GM18909 (cell line): ENCODE measurements at regions not wholly inside any gene's neighbourhood (a gene's known extent, or its start where the extent isn't known, plus 50 kb on each side); places are given as distances from the start of the nearest gene placed in this dataset.
"Not testable (repeated sequence)": the region's sequence is repeated elsewhere in the genome, so short reads cannot be mapped to it uniquely, and the experiment has no call there.

Experiments used
- ATAC-seq: cut with Tn5 transposase; IDR thresholded peaks from one replicate; pipeline ENCODE4 v1.9.1; 2021; ENCODE audit warnings: mild to moderate bottlenecking; ENCODE audit not compliant: unreplicated experiment, poor library complexity

DNA sequence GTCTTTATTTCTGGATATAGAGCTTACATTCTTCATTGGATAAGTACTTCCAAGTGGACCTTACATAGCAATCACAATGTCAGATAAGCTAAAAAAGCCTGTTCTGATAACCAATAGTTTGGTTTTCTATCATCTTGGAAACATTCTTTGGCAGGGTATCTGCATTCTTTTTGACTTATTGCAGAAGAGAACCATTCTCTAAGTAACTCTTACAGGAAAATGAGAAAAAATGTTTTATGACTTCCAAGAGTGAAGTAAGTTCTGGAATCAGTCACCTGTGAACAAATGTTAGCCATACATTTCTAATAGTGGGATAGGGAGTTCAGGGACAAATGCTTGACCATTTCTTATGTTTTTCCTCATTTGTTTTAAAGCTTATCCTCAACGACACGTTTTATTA lies 564.0 kb downstream of the CD109 start:
- no peak for ATAC-seq

DNA sequence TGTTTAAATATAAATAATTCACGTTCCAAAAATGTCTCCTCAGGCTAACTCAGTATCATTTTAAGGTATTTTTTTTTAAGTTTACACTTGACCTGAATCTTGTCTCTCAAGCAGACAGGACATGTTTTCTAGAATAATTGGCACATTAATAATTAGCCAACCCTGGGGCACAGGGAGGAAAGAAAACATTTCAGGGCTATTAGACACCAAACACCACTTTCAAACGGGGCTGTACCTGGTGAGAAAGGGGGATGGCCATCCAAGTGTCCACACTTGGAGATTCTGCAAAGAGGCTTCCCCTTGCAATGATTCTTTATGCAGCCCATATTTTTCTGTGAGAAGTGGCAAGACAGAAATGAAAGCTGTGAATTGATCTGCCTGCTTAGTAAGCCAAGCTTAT lies 560.8 kb downstream of the CD109 start:
- peak; percentile 60 for ATAC-seq

GRCh38 chr6:74256381-74256780 lies 560.4 kb downstream of the CD109 start:
- ATAC-seq, result no peak

DNA sequence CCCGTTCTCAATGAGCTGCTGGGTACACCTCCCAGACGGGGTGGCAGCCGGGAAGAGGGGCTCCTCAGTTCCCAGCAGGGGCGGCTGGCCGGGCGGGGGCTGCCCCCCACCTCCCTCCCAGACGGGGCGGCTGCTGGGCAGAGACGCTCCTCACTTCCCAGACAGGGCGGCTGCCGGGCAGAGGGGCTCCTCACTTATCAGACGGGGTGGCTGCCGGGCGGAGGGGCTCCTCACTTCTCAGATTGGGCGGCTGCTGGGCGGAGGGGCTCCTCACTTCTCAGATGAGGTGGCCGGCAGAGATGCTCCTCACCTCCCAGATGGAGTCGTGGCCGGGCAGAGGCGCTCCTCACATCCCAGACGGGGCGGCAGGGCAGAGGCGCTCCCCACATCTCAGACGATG lies 559.0 kb downstream of the CD109 start:
- ATAC-seq, result not testable (repeated sequence)

GRCh38 chr6:74254147-74254546 lies 558.1 kb downstream of the CD109 start:
- not testable (repeated sequence) for ATAC-seq

- ATAC-seq, result no peak
Observed at GRCh38 chr6:74253261-74253660, 557.3 kb downstream of the CD109 start.

DNA sequence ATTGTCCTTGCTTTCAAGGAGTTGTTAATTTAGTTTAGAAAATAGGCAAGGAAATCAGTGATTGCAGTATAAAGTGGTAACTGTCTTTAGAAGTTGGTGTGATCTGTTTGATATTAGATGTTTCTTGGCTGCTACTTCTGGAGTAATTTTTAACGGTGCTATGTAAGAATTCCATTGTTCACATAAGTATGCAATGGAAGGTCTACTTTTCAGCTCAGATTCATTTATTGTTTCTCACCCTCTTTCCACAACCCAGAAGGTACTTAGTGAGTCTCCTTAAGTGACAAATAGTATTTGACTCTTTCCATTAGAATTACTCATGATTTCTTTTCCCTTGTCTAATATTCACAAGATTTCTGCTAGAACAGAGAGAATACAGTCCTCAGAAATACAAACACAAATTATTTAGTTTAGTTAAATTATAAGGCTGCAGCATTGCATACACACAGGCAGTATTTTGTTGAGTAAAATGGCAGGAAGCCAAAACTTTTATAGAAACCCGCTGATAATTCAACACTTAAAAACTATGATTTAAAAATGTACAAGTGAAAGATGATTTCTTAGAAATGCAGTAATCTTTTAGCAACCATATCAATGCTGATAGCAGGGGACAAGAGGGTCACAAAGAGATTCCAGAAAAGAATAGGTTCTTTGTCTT lies 554.3 kb downstream of the CD109 start:
- ATAC-seq, result no peak

DNA sequence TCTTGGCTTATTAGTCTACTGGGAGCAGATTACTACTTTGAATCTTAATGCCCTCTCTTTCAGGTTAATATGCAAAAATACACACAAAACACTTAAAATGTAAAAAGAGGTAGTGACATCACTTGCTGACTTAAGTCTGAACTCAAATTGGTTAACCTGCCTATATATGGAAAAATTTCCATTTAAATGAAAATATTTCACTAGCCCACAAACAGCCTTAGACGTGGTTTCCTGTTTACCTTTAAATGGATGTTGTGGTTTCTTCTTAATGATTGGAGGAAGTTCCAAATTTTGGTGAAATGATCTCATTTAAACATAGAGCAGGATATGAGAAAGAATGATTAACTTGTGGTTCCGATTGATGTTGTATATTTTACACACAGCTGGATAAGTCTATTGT lies 553.7 kb downstream of the CD109 start:
- peak; percentile 94 for ATAC-seq

- no peak for ATAC-seq
Observed at GRCh38 chr6:74248966-74249365, 553.0 kb downstream of the CD109 start.

DNA sequence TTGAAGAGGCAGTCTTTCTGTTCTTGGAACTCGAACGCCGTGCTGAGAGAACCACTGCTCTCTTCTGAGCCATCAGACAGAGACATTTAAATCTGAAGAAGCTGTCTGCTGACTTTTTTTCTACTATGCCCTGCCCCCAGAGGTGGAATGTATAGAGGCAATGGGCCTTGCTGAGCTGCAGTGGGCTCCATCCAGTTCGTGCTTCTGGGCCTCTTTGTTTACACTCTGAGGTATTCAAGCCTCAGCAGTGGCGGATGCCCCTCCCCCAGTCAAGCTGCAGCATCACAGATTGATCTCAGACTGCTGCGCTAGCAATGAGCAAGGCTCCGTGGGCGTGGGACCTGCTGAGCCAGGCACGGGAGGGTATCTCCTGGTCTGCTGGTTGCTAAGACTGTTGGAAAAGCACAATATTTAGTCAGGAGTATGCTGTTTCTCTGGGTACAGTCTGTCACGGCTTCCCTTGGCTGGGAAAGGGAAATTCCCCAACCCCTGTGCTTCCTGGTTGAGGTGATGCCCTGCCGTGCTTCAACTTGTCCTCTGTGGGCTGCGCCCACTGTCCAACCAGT lies 526.8 kb downstream of the CD109 start:
- no peak for ATAC-seq

DNA sequence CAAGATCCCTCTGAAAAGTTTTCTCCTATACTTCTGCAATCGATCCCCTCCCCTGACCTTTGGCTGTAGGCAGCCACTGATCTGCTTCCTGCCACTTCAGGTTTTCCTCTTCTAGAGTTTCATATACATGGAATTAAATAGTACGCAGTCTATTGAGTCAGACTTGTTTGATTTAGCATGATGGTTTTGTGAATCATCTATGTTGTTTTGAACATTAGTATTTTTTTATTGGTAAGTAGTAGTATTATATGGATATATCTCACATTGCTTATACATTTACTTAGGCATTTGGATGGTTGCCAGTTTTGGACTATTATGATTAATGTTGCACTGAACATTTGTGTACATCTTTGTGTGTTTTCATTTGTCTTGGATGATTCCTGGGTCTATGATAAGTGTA lies 518.0 kb downstream of the CD109 start:
- ATAC-seq, result no peak

- ATAC-seq, result no peak
Observed at GRCh38 chr6:74208239-74208638, 512.2 kb downstream of the CD109 start.

- ATAC-seq, result no peak
Observed at GRCh38 chr6:74199215-74199915, 503.4 kb downstream of the CD109 start.

DNA sequence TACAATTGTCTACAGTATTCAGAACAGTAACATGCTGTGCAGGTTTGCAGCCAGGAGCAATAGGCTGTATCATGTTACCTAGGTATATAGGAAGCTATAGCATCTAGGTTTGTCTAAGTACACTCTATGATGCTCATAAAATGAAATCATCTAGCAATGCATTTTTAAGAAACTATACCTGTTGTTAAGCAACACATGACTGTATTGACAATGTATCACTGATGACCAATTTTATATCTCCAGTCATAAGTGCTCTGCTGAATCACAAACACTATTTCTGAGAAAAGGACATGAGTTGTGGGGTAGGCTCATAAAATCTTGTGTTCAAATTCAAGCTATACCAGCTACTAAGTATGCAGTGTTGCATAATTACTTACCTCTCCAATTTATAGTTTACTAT lies 501.3 kb downstream of the CD109 start:
- no peak for ATAC-seq

- ATAC-seq, result no peak
Observed at GRCh38 chr6:74187811-74188210, 491.8 kb downstream of the CD109 start.

DNA sequence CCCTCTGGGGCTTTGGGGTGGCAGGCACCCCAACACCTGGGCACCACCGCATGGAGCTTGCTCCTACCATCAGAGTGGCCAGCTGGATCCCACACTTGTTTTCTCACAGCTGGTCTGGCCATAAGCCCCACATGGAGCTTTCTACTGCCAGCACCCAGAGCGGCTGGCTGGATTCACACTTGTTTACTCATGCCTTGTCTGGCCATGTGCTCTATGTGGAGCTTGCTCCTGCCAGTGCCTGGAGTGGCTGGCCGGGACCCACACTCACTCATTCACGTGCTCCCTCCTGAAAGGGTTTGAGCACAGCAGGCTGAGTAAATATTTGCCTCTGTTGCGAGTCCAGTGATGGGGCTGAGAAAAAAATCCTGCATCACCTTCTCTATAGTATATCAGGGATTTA lies 487.0 kb downstream of the CD109 start:
- no peak for ATAC-seq

DNA sequence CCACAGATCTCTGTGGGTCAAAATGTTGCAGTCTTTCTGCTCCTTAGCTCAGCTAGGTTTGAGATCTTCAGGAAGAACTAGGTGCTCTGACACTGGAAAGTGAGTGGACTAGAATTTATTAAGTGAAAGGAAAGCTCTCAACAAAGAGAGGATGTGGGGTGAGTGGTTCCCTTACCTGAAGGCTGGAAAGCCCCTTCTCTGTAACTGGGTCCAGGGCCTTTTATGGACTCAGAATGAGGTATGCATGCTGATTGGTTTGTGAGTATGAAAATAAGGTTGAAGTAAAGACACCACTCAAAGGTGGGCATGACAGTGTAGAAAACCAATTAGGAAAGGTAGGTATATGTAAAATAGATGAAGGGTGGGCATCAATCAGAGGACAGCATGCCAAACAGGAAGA lies 485.5 kb downstream of the CD109 start:
- ATAC-seq, result peak; percentile 42

GRCh38 chr6:74177506-74177905 lies 481.5 kb downstream of the CD109 start:
- ATAC-seq, result no peak

DNA sequence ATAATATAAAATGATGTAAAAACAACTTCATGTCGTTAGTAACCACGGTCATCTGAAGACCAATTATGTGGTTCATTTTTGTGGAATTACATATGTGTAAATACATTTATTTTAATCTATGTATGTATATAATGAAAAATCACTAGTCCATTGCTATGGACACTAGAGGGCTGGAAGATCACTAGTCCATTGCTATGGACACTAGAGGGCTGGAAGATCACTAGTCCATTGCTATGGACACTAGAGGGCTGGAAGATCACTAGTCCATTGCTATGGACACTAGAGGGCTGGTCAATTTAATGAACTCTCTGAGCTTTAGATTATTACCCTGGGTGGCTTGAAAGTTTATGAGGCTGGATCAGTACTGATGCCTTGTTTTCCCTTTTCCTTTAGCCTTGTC lies 474.5 kb downstream of the CD109 start:
- ATAC-seq, result not testable (repeated sequence)

- ATAC-seq, result no peak
Observed at GRCh38 chr6:74170118-74170517, 474.1 kb downstream of the CD109 start.

GRCh38 chr6:74167976-74168375 lies 472.0 kb downstream of the CD109 start:
- no peak for ATAC-seq

DNA sequence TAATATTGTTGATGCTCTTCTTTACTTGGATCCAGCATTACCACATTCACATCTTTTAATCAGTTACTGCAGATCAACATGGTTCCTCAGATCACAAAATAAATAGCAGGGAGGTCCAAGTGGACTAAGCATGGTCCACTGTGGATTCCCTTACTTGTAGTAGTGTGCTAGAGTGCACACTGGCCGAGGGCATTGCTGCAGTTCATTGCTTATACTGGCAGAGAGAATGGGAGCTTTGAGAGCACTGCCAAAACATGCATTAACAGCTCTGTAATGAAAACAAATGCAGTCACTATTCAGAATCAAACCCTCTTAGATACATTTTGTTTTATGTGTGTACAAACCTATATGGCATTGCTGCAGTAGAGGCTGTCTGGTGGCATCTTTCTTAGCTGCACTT lies 471.5 kb downstream of the CD109 start:
- ATAC-seq, result no peak
